GM20000 (cell line): ENCODE measurements at regions not wholly inside any gene's neighbourhood (a gene's known extent, or its start where the extent isn't known, plus 50 kb on each side); places are given as distances from the start of the nearest gene placed in this dataset.

ENCODE experiments used
- DNase-seq: peaks from one replicate; pipeline ENCODE4 v3.0.0; 2012; ENCODE audit warnings: low spot score
- CTCF ChIP-seq: IDR thresholded peaks from 2 replicates; pipeline ENCODE4 v1.5.1; 2012; ENCODE audit warnings: mild to moderate bottlenecking, control low read depth; ENCODE audit errors: extremely low read depth, missing control alignments

- DNase-seq, result no peak
- TF ChIP-seq CTCF, result no peak
These were observed 1869.3 kb upstream of the FLRT2 start for GRCh38 chr14:83660597-83660996.

- TF ChIP-seq CTCF, result no peak
- DNase-seq, result no peak
These were observed 1865.6 kb upstream of the FLRT2 start for GRCh38 chr14:83664389-83664788.

- TF ChIP-seq CTCF, result no peak
- DNase-seq, result no peak
These were observed 1840.7 kb upstream of the FLRT2 start for GRCh38 chr14:83689265-83689664.

GRCh38 chr14:83697099-83697498 is 1832.8 kb upstream of the FLRT2 start:
- DNase-seq, result no peak
- TF ChIP-seq CTCF, result no peak

GRCh38 chr14:83702619-83703018 is 1827.3 kb upstream of the FLRT2 start:
- DNase-seq, result no peak
- TF ChIP-seq CTCF, result no peak

GRCh38 chr14:83706231-83706954 is 1823.6 kb upstream of the FLRT2 start:
- no peak for TF ChIP-seq CTCF
- DNase-seq, result no peak

- TF ChIP-seq CTCF, result no peak
- no peak for DNase-seq
These were observed 1822.9 kb upstream of the FLRT2 start for GRCh38 chr14:83707056-83707455.
